HCT116 (cell line): ENCODE measurements at regions not wholly inside any gene's neighbourhood (a gene's known extent, or its start where the extent isn't known, plus 50 kb on each side); places are given as distances from the start of the nearest gene placed in this dataset.

Source experiments
- ATAC-seq: fragments of 200-7000 bp; cut with Tn5 transposase; 2 replicates; pipeline ENCODE4 v1.9.1; 2020; ENCODE audit warnings: mild to moderate bottlenecking, moderate library complexity
- BruUV-seq: library from RNA; stranded (reverse); fragments of 400-500 nt; replicated peaks from 2 replicates; lab custom pipeline; 2021; lab: Mats Ljungman, UMichigan
- CTCF ChIA-PET: fragments of 300-600 bp; sonication (Branson Sonifier 250); formaldehyde crosslinking; loops from one replicate; lab custom pipeline; 2021; ENCODE audit warnings: antibody characterized with exemption; lab: Charles Lee
- POLR2A ChIA-PET: fragments of 300-600, 350-600 bp; sonication (Branson Sonifier 250); formaldehyde crosslinking; loops from one replicate; lab custom pipeline; 2021; ENCODE audit warnings: antibody characterized with exemption; lab: Charles Lee
- RAD21 ChIA-PET, 2 experiments: fragments of 300-600 bp; sonication (Branson Sonifier 250); formaldehyde crosslinking; loops; one replicate each; lab custom pipeline; 2023; ENCODE audit warnings: low total read pairs in 2 of 2; ENCODE audit not compliant: uncharacterized antibody in 2 of 2, unreplicated experiment in 2 of 2, low non-redundant PET in 1 of 2; lab: Charles Lee
- DNase-seq: peaks from one replicate; pipeline ENCODE4 v3.0.0-alpha.2; 2010; ENCODE audit warnings: low read depth, low spot score
- H2AFZ ChIP-seq: fragments of 200-600 bp; shearing (Covaris generic), sonication (generic); 2 replicates; pipeline ENCODE4 v1.6.1; 2017; ENCODE audit warnings: low read depth, mixed run types, mixed read lengths, antibody characterized with exemption, low read length; ENCODE audit not compliant: poor library complexity, severe bottlenecking
- H3K27ac ChIP-seq: 2 replicates; pipeline ENCODE4 v1.5.1; 2012; ENCODE audit warnings: low read depth, low read length
- H3K27me3 ChIP-seq: fragments of 200-600 bp; sonication (generic); 2 replicates; pipeline ENCODE4 v1.6.1; 2016; ENCODE audit warnings: mixed run types, low read length, mixed read lengths; ENCODE audit not compliant: insufficient read depth
- H3K36me3 ChIP-seq, 2 experiments: fragments of 200-500 bp in 1 of 2; fragments of 200-600 bp in 1 of 2; sonication (Bioruptor generic) in 1 of 2; sonication (generic) in 1 of 2; 2 replicates each; pipeline versions ENCODE4 v1.5.1 to v1.6.1; 2014 to 2016; ENCODE audit warnings: low read length in 2 of 2, inconsistent platforms in 1 of 2, mixed read lengths in 1 of 2, mixed run types in 1 of 2; ENCODE audit not compliant: insufficient read depth in 2 of 2, control insufficient read depth in 1 of 2
- H3K4me1 ChIP-seq, 2 experiments: fragments of 200-600 bp in 1 of 2; sonication (generic) in 1 of 2; 2 replicates each; pipeline versions ENCODE4 v1.5.1 to v1.6.1; 2012 to 2017; ENCODE audit warnings: low read length in 2 of 2, inconsistent platforms in 1 of 2, mild to moderate bottlenecking in 1 of 2, mixed read lengths in 1 of 2, mixed run types in 1 of 2, moderate library complexity in 1 of 2; ENCODE audit not compliant: insufficient read depth in 2 of 2, control insufficient read depth in 1 of 2
- H3K4me2 ChIP-seq: fragments of 200-600 bp; sonication (generic); 2 replicates; pipeline ENCODE4 v1.6.1; 2017; ENCODE audit warnings: mixed run types, low read length, mixed read lengths
- H3K4me3 ChIP-seq, 2 experiments: fragments of 200-600 bp in 1 of 2; sonication (generic) in 1 of 2; replicated peaks in 1 of 2; 2 replicates each; pipeline ENCODE4 v1.5.1; 2011 to 2016; ENCODE audit warnings: low read length in 2 of 2, control low read depth in 1 of 2, low read depth in 1 of 2, mild to moderate bottlenecking in 1 of 2, mixed read lengths in 1 of 2, mixed run types in 1 of 2
- H3K79me2 ChIP-seq: fragments of 200-600 bp; sonication (generic); 2 replicates; pipeline ENCODE4 v1.6.1; 2017; ENCODE audit warnings: mild to moderate bottlenecking, mixed run types, low read length, moderate library complexity, mixed read lengths; ENCODE audit not compliant: insufficient read depth
- H3K9ac ChIP-seq: fragments of 200-600 bp; sonication (generic); 2 replicates; pipeline ENCODE4 v1.6.1; 2016; ENCODE audit warnings: low read length, mixed read lengths
- H3K9me2 ChIP-seq: fragments of 200-600 bp; sonication (generic), shearing (Covaris generic); 2 replicates; pipeline ENCODE4 v1.6.1; 2017; ENCODE audit warnings: mixed run types, mild to moderate bottlenecking, moderate library complexity; ENCODE audit not compliant: insufficient read depth
- H3K9me3 ChIP-seq, 2 experiments: fragments of 200-500 bp in 1 of 2; fragments of 200-600 bp in 1 of 2; sonication (Bioruptor generic) in 1 of 2; sonication (generic) in 1 of 2; 2 replicates each; pipeline ENCODE4 v1.6.1; 2014 to 2017; ENCODE audit warnings: low read length in 2 of 2, mixed read lengths in 2 of 2, inconsistent platforms in 1 of 2, low read depth in 1 of 2, mild to moderate bottlenecking in 1 of 2, mixed run types in 1 of 2, moderate library complexity in 1 of 2; ENCODE audit not compliant: control insufficient read depth in 1 of 2, insufficient read depth in 1 of 2
- H4K20me1 ChIP-seq: fragments of 200-600 bp; sonication (generic), shearing (Covaris generic); 2 replicates; pipeline ENCODE4 v1.6.1; 2017; ENCODE audit warnings: mixed run types, mild to moderate bottlenecking, moderate library complexity; ENCODE audit not compliant: insufficient read depth
- CTCF ChIP-seq, 3 experiments: fragments of 200-600 bp in 1 of 3; sonication (generic) in 1 of 3; IDR thresholded peaks in 2 of 3; conservative IDR thresholded peaks in 1 of 3; 2 replicates each; pipeline ENCODE4 v1.5.1; 2012 to 2017; ENCODE audit warnings: low read depth in 2 of 3, low read length in 2 of 3, antibody characterized with exemption in 1 of 3, borderline replicate concordance in 1 of 3, control low read depth in 1 of 3, mild to moderate bottlenecking in 1 of 3, mixed read lengths in 1 of 3, mixed run types in 1 of 3, moderate library complexity in 1 of 3; ENCODE audit not compliant: insufficient read depth in 1 of 3
- POLR2A ChIP-seq: IDR thresholded peaks from 2 replicates; pipeline ENCODE4 v1.7.0; 2011; ENCODE audit warnings: borderline replicate concordance; ENCODE audit not compliant: insufficient read depth, insufficient read length; ENCODE audit errors: extremely low read depth
- SRF ChIP-seq: IDR thresholded peaks from 2 replicates; pipeline ENCODE4 v1.6.1; 2012; ENCODE audit warnings: low read depth
- ZBTB33 ChIP-seq: IDR thresholded peaks from 2 replicates; pipeline ENCODE4 v1.6.1; 2011; ENCODE audit warnings: mild to moderate bottlenecking, low read length, moderate library complexity; ENCODE audit not compliant: insufficient replicate concordance; ENCODE audit errors: extremely low read depth
- intact Hi-C: fragments of 100-400 bp; cut with micrococcal nuclease; formaldehyde crosslinking; loops from 2 replicates; pipeline ENCODE4 v1.10.0; 2022

GRCh38 chr16:61295311-61295710 is 740.9 kb downstream of the CDH8 start:
- H3K36me3 ChIP-seq = no peaks in the 10 kb centered on the region
- ChIA-PET RAD21 (no interaction called here), CTCF (no interaction called here), POLR2A (no interaction called here)
- ATAC-seq (no peak), DNase-seq (no peak)
- H3K9ac ChIP-seq = no peak overlapping the region
- no peaks in the 10 kb centered on the region for H3K9me2 ChIP-seq
- no peak for TF ChIP-seq SRF
- TF ChIP-seq ZBTB33 = no peak
- peaks cover 3 to 4% of the 10 kb centered on the region in 2 experiments; a peak in 2 of 4 replicates for H3K9me3 ChIP-seq
- H3K4me3 ChIP-seq = no peak overlapping the region
- no TSS peak for BruUV-seq
- H3K4me2 ChIP-seq = no peak overlapping the region
- no peaks in the 10 kb centered on the region for H3K27me3 ChIP-seq
- H3K4me1 ChIP-seq = no peaks in the 10 kb centered on the region
- no peak overlapping the region for H2AFZ ChIP-seq
- H4K20me1 ChIP-seq = no peaks in the 10 kb centered on the region
- intact Hi-C loops = no loop called here
- no peak overlapping the region for H3K27ac ChIP-seq
- H3K79me2 ChIP-seq = no peaks in the 10 kb centered on the region

- ChIA-PET CTCF (no interaction called here), POLR2A (no interaction called here), RAD21 (no interaction called here)
- Histone ChIP-seq H3K27me3 (no peaks in the 10 kb centered on the region), H3K9ac (no peak overlapping the region), H3K4me1 (no peaks in the 10 kb centered on the region), H4K20me1 (no peaks in the 10 kb centered on the region), H3K4me3 (no peak overlapping the region), H3K4me2 (no peak overlapping the region), H3K79me2 (no peaks in the 10 kb centered on the region), H2AFZ (no peak overlapping the region), H3K9me2 (no peaks in the 10 kb centered on the region), H3K9me3 (peaks cover 3 to 8% of the 10 kb centered on the region in 2 experiments; a peak in 2 of 4 replicates), H3K36me3 (no peaks in the 10 kb centered on the region; a peak in 1 of 4 replicates), H3K27ac (no peak overlapping the region)
- TF ChIP-seq POLR2A (no peak), CTCF (IDR thresholded peaks at IDR 0.05 in 2 of 3, conservative IDR thresholded peaks at IDR 0.05 in 1 of 3; ENCODE audit: borderline replicate concordance in 1 of 3, insufficient read depth in 1 of 3, low read depth in 2 of 3, low read length in 2 of 3) (no peak)
- DNase-seq (no peak), ATAC-seq (no peak)
- intact Hi-C loops = no loop called here
- BruUV-seq = no TSS peak
Observed at GRCh38 chr16:61289141-61289540, 747.1 kb downstream of the CDH8 start.
